GM23338 (cell line): ENCODE measurements at regions not wholly inside any gene's neighbourhood (a gene's known extent, or its start where the extent isn't known, plus 50 kb on each side); places are given as distances from the start of the nearest gene placed in this dataset.
"Not testable (repeated sequence)": the region's sequence is repeated elsewhere in the genome, so short reads cannot be mapped to it uniquely, and the experiment has no call there.

Experiments used
- ATAC-seq: fragments of 200-7000 bp; cut with Tn5 transposase; 3 replicates; pipeline ENCODE4 v1.9.1; 2020
- DNase-seq: peaks from one replicate; pipeline ENCODE4 v3.0.0-alpha.2; 2015; ENCODE audit warnings: low spot score
- H2AFZ ChIP-seq: fragments of 200-600 bp; sonication (generic); 2 replicates; pipeline ENCODE4 v1.8.0; 2016; ENCODE audit warnings: antibody characterized with exemption, mild to moderate bottlenecking, moderate library complexity
- H3F3A ChIP-seq: fragments of 200-600 bp; sonication (generic); replicated peaks from 2 replicates; pipeline ENCODE4 v1.8.0; 2017; ENCODE audit warnings: antibody characterized with exemption, mixed run types, low read depth
- H3K27ac ChIP-seq: fragments of 200-600 bp; sonication (generic); 2 replicates; pipeline ENCODE4 v1.6.1; 2016; ENCODE audit warnings: low read depth
- H3K27me3 ChIP-seq: fragments of 200-600 bp; sonication (generic); 2 replicates; pipeline ENCODE4 v1.8.0; 2016; ENCODE audit warnings: mild to moderate bottlenecking, mixed run types, moderate library complexity; ENCODE audit not compliant: insufficient read depth
- H3K36me3 ChIP-seq: fragments of 200-600 bp; sonication (generic); 2 replicates; pipeline ENCODE4 v1.8.0; 2016; ENCODE audit warnings: mild to moderate bottlenecking; ENCODE audit not compliant: insufficient read depth
- H3K4me1 ChIP-seq: fragments of 200-600 bp; sonication (generic); 2 replicates; pipeline ENCODE4 v1.8.0; 2016; ENCODE audit warnings: mild to moderate bottlenecking, moderate library complexity; ENCODE audit not compliant: insufficient read depth
- H3K4me2 ChIP-seq: fragments of 200-600 bp; sonication (generic); 2 replicates; pipeline ENCODE4 v1.7.1; 2017; ENCODE audit warnings: mixed run types
- H3K4me3 ChIP-seq: fragments of 200-600 bp; sonication (generic); 2 replicates; pipeline ENCODE4 v1.6.1; 2016; ENCODE audit warnings: mixed run types
- H3K79me2 ChIP-seq: fragments of 200-600 bp; sonication (generic); replicated peaks from 2 replicates; pipeline ENCODE4 v1.8.0; 2017; ENCODE audit warnings: mild to moderate bottlenecking; ENCODE audit not compliant: insufficient read depth
- H3K9me2 ChIP-seq: fragments of 200-600 bp; sonication (generic); 2 replicates; pipeline ENCODE4 v1.8.0; 2017; ENCODE audit not compliant: insufficient read depth
- H4K20me1 ChIP-seq: fragments of 200-600 bp; sonication (generic); replicated peaks from 2 replicates; pipeline ENCODE4 v1.8.0; 2017; ENCODE audit warnings: mild to moderate bottlenecking; ENCODE audit not compliant: insufficient read depth
- H3K27ac Mint-ChIP-seq: 2 replicates; pipeline ENCODE4 v1.8.0; 2020; ENCODE audit warnings: inconsistent platforms, mild to moderate bottlenecking, moderate library complexity, mixed read lengths
- H3K27me3 Mint-ChIP-seq: 3 replicates; pipeline ENCODE4 v1.8.0; 2022; ENCODE audit warnings: low read depth, mild to moderate bottlenecking, moderate library complexity, mixed read lengths, inconsistent platforms; ENCODE audit not compliant: insufficient read depth, poor library complexity
- H3K36me3 Mint-ChIP-seq: 3 replicates; pipeline ENCODE4 v1.8.0; 2021; ENCODE audit warnings: low read depth, mild to moderate bottlenecking, inconsistent platforms, moderate library complexity, mixed read lengths
- H3K4me1 Mint-ChIP-seq: 3 replicates; pipeline ENCODE4 v1.8.0; 2020; ENCODE audit warnings: mild to moderate bottlenecking, inconsistent platforms, mixed read lengths
- H3K4me3 Mint-ChIP-seq: 3 replicates; pipeline ENCODE4 v1.8.0; 2021; ENCODE audit warnings: moderate library complexity, mild to moderate bottlenecking, inconsistent platforms, mixed read lengths
- H3K9me3 Mint-ChIP-seq: 3 replicates; pipeline ENCODE4 v1.8.0; 2020; ENCODE audit warnings: moderate library complexity, mild to moderate bottlenecking, inconsistent platforms, mixed read lengths
- CREB1 ChIP-seq: fragments of 250-450 bp; sonication (Bioruptor Pico); IDR thresholded peaks from 2 replicates; pipeline ENCODE4 v1.5.0; 2020; ENCODE audit warnings: low read depth, mild to moderate bottlenecking, moderate library complexity
- EZH2 ChIP-seq: fragments of 200-600 bp; sonication (generic); IDR thresholded peaks from one replicate; pipeline ENCODE4 v1.8.0; 2017; ENCODE audit warnings: antibody characterized with exemption, mild to moderate bottlenecking, low read depth; ENCODE audit not compliant: unreplicated experiment
- EZH2phosphoT487 ChIP-seq: fragments of 200-600 bp; sonication (generic); IDR thresholded peaks from one replicate; pipeline ENCODE4 v1.8.1; 2018; ENCODE audit warnings: antibody characterized with exemption; ENCODE audit not compliant: unreplicated experiment
- JUNB ChIP-seq: IDR thresholded peaks from one replicate; pipeline ENCODE4 v1.6.1; 2016; ENCODE audit warnings: antibody characterized with exemption; ENCODE audit not compliant: unreplicated experiment
- NANOG ChIP-seq: IDR thresholded peaks from 2 replicates; pipeline ENCODE4 v1.6.1; 2016; ENCODE audit warnings: antibody characterized with exemption, borderline replicate concordance
- POLR2AphosphoS5 ChIP-seq: IDR thresholded peaks from 2 replicates; pipeline ENCODE4 v1.6.1; 2016; ENCODE audit warnings: antibody characterized with exemption, low read depth
- ZNF114 ChIP-seq: fragments of 250-450 bp; sonication (Bioruptor Pico); IDR thresholded peaks from 2 replicates; pipeline ENCODE4 v1.5.0; 2020; ENCODE audit warnings: mild to moderate bottlenecking, moderate library complexity
- ZNF331 ChIP-seq: fragments of 250-450 bp; sonication (Bioruptor Pico); IDR thresholded peaks from 2 replicates; pipeline ENCODE4 v1.5.0; 2020; ENCODE audit warnings: low read depth, mild to moderate bottlenecking, moderate library complexity
- TF ChIP-seq, protein P1 (sequence below): fragments of 250-450 bp; sonication (Bioruptor Pico); IDR thresholded peaks from 2 replicates; pipeline ENCODE4 v1.5.0; 2020; ENCODE audit warnings: mild to moderate bottlenecking, moderate library complexity
- TF ChIP-seq, protein P2 (sequence below): IDR thresholded peaks from one replicate; pipeline ENCODE4 v1.6.1; 2018; ENCODE audit warnings: antibody characterized with exemption; ENCODE audit not compliant: unreplicated experiment

DNA sequence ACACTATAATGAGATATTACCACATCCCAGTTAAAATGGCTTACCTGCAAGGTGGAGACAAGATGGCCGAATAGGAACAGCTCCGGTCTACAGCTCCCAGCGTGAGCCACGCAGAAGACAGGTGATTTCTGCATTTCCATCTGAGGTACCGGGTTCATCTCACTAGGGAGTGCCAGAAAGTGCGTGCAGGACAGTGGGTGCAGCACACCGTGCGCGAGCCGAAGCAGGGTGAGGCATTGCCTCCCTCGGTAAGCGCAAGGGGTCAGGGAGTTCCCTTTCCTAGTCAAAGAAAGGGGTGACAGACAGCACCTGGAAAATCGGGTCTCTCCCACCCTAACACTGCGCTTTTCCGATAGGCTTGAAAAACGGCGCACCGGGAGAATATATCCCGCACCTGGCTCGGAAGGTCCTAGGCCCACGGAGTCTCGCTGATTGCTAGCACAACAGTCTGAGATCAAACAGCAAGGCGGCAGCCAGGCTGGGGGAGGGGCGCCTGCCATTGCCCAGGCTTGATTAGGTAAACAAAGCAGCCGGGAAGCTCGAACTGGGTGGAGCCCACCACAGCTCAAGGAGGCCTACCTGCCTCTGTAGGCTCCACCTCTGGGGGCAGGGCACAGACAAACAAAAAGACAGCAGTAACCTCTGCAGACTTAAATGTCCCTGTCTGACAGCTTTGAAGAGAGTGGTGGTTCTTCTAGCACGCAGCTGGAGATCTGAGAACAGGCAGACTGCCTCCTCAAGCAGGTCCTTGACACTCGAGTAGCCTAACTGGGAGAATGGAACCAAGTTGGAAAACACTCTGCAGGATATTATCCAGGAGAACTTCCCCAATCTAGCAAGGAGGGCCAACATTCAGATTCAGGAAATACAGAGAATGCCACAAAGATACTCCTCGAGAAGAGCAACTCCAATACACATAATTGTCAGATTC, 92.5 kb downstream of the DCAF12L1 start:
- Histone ChIP-seq H3K4me3 (peak overlapping the region; percentile 71), H2AFZ (peak overlapping the region; percentile 32; the same call in 1 of the 2 replicates), H3K4me2 (peak overlapping the region; percentile 84), H3K27ac (peak overlapping the region; percentile 97), H3K79me2 (peaks cover 45% of the 10 kb centered on the region)
- not testable (repeated sequence) for H3K4me1 ChIP-seq, ATAC-seq, H3K9me3 Mint-ChIP-seq, H3K36me3 ChIP-seq, H3F3A ChIP-seq, H4K20me1 ChIP-seq, H3K27me3 Mint-ChIP-seq, H3K9me2 ChIP-seq, H3K36me3 Mint-ChIP-seq, H3K27me3 ChIP-seq, H3K4me1 Mint-ChIP-seq
- Mint-ChIP-seq H3K27ac (peak overlapping the region; percentile 91; the same call in 1 of the 2 replicates), H3K4me3 (peak overlapping the region; percentile 71)
- peak; percentile 46; the same call in 1 of the 2 replicates for TF ChIP-seq POLR2AphosphoS5
- DNase-seq: peak; percentile 17

DNA sequence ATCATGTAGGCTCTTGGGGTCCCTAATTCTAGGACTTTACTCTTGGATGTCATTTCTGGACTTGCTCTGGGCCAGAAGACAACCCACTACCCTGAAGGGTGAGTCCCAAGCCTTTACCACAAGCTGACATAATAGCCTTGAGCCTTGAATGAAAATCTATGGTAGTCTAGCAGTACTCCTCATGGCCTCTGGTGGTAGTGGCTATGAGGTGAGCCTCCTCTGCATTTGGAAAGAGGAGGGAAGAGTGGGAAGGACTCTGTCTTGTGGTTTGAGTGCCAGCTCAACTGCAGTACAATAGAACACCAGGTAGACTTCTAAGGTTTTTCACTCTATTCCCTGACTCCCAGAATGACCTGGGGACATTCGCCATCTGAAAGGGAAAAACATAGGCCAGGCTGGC, 96.5 kb downstream of the DCAF12L1 start:
- Histone ChIP-seq H3K9me2 (no peaks in the 10 kb centered on the region), H3K4me2 (no peak overlapping the region), H4K20me1 (no peaks in the 10 kb centered on the region), H3K4me1 (peaks cover 7% of the 10 kb centered on the region; the same call in 1 of the 2 replicates), H3K79me2 (peaks cover 83% of the 10 kb centered on the region), H2AFZ (no peak overlapping the region), H3F3A (no peaks in the 10 kb centered on the region), H3K4me3 (no peak overlapping the region), H3K36me3 (no peaks in the 10 kb centered on the region), H3K27me3 (no peaks in the 10 kb centered on the region), H3K27ac (no peak overlapping the region)
- Mint-ChIP-seq H3K36me3 (peaks cover 11% of the 10 kb centered on the region; the same call in 2 of the 3 replicates), H3K27ac (no peak overlapping the region), H3K9me3 (peaks cover 8% of the 10 kb centered on the region), H3K27me3 (no peaks in the 10 kb centered on the region), H3K4me3 (no peak overlapping the region), H3K4me1 (peaks cover 9% of the 10 kb centered on the region; the same call in 2 of the 3 replicates)
- DNase-seq (peak; percentile 12), ATAC-seq (no peak)
- no peak for TF ChIP-seq EZH2phosphoT487
- TF ChIP-seq EZH2: no peak
- TF ChIP-seq, protein P1, sequence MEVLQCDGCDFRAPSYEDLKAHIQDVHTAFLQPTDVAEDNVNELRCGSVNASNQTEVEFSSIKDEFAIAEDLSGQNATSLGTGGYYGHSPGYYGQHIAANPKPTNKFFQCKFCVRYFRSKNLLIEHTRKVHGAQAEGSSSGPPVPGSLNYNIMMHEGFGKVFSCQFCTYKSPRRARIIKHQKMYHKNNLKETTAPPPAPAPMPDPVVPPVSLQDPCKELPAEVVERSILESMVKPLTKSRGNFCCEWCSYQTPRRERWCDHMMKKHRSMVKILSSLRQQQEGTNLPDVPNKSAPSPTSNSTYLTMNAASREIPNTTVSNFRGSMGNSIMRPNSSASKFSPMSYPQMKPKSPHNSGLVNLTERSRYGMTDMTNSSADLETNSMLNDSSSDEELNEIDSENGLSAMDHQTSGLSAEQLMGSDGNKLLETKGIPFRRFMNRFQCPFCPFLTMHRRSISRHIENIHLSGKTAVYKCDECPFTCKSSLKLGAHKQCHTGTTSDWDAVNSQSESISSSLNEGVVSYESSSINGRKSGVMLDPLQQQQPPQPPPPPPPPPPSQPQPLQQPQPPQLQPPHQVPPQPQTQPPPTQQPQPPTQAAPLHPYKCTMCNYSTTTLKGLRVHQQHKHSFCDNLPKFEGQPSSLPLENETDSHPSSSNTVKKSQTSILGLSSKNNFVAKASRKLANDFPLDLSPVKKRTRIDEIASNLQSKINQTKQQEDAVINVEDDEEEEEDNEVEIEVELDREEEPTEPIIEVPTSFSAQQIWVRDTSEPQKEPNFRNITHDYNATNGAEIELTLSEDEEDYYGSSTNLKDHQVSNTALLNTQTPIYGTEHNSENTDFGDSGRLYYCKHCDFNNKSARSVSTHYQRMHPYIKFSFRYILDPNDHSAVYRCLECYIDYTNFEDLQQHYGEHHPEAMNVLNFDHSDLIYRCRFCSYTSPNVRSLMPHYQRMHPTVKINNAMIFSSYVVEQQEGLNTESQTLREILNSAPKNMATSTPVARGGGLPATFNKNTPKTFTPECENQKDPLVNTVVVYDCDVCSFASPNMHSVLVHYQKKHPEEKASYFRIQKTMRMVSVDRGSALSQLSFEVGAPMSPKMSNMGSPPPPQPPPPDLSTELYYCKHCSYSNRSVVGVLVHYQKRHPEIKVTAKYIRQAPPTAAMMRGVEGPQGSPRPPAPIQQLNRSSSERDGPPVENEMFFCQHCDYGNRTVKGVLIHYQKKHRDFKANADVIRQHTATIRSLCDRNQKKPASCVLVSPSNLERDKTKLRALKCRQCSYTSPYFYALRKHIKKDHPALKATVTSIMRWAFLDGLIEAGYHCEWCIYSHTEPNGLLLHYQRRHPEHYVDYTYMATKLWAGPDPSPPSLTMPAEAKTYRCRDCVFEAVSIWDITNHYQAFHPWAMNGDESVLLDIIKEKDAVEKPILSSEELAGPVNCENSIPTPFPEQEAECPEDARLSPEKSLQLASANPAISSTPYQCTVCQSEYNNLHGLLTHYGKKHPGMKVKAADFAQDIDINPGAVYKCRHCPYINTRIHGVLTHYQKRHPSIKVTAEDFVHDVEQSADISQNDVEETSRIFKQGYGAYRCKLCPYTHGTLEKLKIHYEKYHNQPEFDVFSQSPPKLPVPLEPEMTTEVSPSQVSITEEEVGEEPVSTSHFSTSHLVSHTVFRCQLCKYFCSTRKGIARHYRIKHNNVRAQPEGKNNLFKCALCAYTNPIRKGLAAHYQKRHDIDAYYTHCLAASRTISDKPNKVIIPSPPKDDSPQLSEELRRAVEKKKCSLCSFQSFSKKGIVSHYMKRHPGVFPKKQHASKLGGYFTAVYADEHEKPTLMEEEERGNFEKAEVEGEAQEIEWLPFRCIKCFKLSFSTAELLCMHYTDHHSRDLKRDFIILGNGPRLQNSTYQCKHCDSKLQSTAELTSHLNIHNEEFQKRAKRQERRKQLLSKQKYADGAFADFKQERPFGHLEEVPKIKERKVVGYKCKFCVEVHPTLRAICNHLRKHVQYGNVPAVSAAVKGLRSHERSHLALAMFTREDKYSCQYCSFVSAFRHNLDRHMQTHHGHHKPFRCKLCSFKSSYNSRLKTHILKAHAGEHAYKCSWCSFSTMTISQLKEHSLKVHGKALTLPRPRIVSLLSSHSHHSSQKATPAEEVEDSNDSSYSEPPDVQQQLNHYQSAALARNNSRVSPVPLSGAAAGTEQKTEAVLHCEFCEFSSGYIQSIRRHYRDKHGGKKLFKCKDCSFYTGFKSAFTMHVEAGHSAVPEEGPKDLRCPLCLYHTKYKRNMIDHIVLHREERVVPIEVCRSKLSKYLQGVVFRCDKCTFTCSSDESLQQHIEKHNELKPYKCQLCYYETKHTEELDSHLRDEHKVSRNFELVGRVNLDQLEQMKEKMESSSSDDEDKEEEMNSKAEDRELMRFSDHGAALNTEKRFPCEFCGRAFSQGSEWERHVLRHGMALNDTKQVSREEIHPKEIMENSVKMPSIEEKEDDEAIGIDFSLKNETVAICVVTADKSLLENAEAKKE: no peak
- TF ChIP-seq, protein P2, sequence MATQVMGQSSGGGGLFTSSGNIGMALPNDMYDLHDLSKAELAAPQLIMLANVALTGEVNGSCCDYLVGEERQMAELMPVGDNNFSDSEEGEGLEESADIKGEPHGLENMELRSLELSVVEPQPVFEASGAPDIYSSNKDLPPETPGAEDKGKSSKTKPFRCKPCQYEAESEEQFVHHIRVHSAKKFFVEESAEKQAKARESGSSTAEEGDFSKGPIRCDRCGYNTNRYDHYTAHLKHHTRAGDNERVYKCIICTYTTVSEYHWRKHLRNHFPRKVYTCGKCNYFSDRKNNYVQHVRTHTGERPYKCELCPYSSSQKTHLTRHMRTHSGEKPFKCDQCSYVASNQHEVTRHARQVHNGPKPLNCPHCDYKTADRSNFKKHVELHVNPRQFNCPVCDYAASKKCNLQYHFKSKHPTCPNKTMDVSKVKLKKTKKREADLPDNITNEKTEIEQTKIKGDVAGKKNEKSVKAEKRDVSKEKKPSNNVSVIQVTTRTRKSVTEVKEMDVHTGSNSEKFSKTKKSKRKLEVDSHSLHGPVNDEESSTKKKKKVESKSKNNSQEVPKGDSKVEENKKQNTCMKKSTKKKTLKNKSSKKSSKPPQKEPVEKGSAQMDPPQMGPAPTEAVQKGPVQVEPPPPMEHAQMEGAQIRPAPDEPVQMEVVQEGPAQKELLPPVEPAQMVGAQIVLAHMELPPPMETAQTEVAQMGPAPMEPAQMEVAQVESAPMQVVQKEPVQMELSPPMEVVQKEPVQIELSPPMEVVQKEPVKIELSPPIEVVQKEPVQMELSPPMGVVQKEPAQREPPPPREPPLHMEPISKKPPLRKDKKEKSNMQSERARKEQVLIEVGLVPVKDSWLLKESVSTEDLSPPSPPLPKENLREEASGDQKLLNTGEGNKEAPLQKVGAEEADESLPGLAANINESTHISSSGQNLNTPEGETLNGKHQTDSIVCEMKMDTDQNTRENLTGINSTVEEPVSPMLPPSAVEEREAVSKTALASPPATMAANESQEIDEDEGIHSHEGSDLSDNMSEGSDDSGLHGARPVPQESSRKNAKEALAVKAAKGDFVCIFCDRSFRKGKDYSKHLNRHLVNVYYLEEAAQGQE: no peak
- no peak for TF ChIP-seq JUNB
- TF ChIP-seq POLR2AphosphoS5: no peak
- no peak for TF ChIP-seq NANOG
- no peak for TF ChIP-seq ZNF331 (CRISPR knock-in tag)
- TF ChIP-seq ZNF114 (CRISPR knock-in tag): no peak
- TF ChIP-seq CREB1 (CRISPR knock-in tag): no peak
